Fibroblast of pulmonary artery (primary cell): ENCODE measurements at regions not wholly inside any gene's neighbourhood (a gene's known extent, or its start where the extent isn't known, plus 50 kb on each side); places are given as distances from the start of the nearest gene placed in this dataset.

ENCODE experiments used
- DNase-seq: peaks from one replicate; pipeline ENCODE4 v3.0.0-alpha.2; 2010; ENCODE audit warnings: low read depth
- H3K4me3 ChIP-seq: replicated peaks from 2 replicates; pipeline ENCODE4 v1.5.1; 2011; ENCODE audit warnings: low read depth, mild to moderate bottlenecking, control low read depth, low read length, moderate library complexity
- CTCF ChIP-seq: IDR thresholded peaks from 2 replicates; pipeline ENCODE4 v1.5.1; 2011; ENCODE audit warnings: mild to moderate bottlenecking, control low read depth, low read length, inconsistent platforms; ENCODE audit errors: missing control alignments

DNA sequence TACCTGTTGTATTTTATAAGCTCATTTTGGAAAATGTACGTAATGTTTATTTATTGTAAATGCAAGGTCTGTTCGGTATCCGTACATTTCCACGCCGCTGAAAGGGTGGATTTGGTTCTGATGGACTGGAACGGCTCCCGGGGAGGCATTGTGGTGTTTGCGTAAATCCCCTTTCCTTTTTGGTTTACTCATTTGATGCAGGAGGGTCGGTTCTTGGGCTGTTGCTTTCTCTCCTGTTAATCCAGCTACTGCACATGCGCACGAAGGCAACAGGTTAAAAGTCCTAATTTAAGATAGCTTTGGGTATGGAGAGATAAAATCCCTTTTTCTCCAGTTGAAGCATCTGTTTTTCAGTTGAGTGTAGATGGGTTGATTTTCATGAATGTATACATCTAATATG lies 224.4 kb downstream of the TM9SF2 start:
- DNase-seq, result no peak
- TF ChIP-seq CTCF, result no peak
- no peak overlapping the region for H3K4me3 ChIP-seq

GRCh38 chr13:99724633-99725517 lies 223.6 kb downstream of the TM9SF2 start:
- no peak for TF ChIP-seq CTCF
- H3K4me3 ChIP-seq, result no peak overlapping the region
- DNase-seq, result no peak

DNA sequence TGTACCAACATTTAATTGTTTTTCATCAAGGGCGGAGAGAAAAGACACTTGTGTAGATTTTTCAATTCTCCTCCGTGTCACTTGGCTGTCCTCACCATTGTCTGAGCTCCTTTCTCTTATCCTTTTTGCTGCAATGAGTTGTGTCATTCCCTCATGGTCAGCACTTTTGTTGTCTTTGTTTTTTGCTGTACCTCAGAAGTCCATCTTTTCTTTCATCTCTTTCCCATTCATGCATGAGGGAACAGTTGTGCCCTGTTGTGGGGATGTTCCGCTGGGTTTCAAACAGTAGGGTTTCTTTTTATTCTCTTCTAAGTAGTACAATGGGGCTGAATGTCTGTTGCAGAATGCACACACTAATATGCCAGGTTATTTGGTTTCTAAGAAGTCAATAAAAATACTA lies 222.6 kb downstream of the TM9SF2 start:
- no peak overlapping the region for H3K4me3 ChIP-seq
- no peak for DNase-seq
- no peak for TF ChIP-seq CTCF

DNA sequence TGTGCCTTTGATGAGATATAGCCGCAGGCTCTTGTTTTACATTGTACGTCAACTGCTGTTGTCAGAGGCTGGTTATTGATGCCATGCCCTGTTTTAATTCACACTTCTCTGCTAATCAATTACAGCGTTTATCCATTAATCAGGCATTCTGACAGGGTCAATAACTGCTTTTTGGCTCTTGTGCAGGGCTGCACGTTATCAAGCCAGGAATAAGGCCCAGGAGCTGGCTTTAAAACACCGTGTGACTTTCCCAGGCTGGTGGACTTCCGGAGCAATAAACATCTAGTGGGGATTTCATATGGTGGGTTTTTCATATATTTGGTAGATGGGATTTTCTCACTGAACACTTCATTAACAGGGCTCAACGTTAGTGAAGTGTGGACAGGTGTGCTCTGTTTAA lies 221.7 kb downstream of the TM9SF2 start:
- no peak for DNase-seq
- TF ChIP-seq CTCF, result no peak
- H3K4me3 ChIP-seq, result no peak overlapping the region

- no peak for DNase-seq
- no peak overlapping the region for H3K4me3 ChIP-seq
- no peak for TF ChIP-seq CTCF
These were observed 221.1 kb downstream of the TM9SF2 start for GRCh38 chr13:99722338-99722818.

GRCh38 chr13:99721606-99722337 lies 220.5 kb downstream of the TM9SF2 start:
- TF ChIP-seq CTCF, result no peak
- H3K4me3 ChIP-seq, result no peak overlapping the region
- no peak for DNase-seq
